ENCODE measurements at regions not wholly inside any gene's neighbourhood (a gene's known extent, or its start where the extent isn't known, plus 50 kb on each side); places are given as distances from the start of the nearest gene placed in this dataset.

DNA sequence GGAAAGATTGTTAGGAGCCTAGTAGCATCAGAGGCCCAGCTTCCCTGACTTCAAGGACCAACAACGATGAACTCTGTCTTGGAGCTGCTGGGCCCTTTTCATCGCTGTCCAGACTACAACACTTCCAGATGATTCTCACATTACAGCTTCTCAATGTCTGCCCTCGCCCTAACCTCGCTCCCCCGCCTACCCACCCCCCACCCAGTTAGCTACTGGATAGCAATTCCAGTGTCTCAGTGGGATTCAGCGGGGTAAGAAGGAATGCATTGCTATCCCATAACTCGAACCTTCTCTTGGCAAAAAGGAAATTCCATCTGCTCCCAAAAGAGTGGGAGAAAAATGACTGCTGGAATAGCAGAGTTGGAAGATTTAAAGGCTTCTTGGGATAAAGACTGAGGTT lies 65.0 kb downstream of the RPL37A start:
- no peaks in the 10 kb centered on the region for H3K27me3 ChIP-seq
- DNase-seq, result no peak
- no peak overlapping the region for H3K4me3 ChIP-seq
- no peaks in the 10 kb centered on the region for H3K4me1 ChIP-seq
- WGBS, 2 donors, result 81 to 95% methylated on average over 7 of the region's 7 CpGs
- intact Hi-C loops (cut with DNase I), result no loop called here
- TF ChIP-seq, protein P1, sequence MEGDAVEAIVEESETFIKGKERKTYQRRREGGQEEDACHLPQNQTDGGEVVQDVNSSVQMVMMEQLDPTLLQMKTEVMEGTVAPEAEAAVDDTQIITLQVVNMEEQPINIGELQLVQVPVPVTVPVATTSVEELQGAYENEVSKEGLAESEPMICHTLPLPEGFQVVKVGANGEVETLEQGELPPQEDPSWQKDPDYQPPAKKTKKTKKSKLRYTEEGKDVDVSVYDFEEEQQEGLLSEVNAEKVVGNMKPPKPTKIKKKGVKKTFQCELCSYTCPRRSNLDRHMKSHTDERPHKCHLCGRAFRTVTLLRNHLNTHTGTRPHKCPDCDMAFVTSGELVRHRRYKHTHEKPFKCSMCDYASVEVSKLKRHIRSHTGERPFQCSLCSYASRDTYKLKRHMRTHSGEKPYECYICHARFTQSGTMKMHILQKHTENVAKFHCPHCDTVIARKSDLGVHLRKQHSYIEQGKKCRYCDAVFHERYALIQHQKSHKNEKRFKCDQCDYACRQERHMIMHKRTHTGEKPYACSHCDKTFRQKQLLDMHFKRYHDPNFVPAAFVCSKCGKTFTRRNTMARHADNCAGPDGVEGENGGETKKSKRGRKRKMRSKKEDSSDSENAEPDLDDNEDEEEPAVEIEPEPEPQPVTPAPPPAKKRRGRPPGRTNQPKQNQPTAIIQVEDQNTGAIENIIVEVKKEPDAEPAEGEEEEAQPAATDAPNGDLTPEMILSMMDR (IDR thresholded peaks at IDR 0.05), result no peak
- TF ChIP-seq POLR2A (IDR thresholded peaks at IDR 0.05), result no peak
- H3K36me3 ChIP-seq (replicated peaks in 1 of 2; ENCODE audit: insufficient read depth in 1 of 2, low read depth in 2 of 2), result no peaks in the 10 kb centered on the region
- no peak overlapping the region for H3K27ac ChIP-seq
- ATAC-seq, result no peak
- H3K9me3 ChIP-seq, result no peaks in the 10 kb centered on the region

GRCh38 chr2:216564611-216565010 lies 66.0 kb downstream of the RPL37A start:
- H3K4me1 ChIP-seq, result no peaks in the 10 kb centered on the region
- ATAC-seq (no peak), DNase-seq (no peak)
- H3K27ac ChIP-seq, result no peak overlapping the region
- TF ChIP-seq, protein P1 (IDR thresholded peaks at IDR 0.05), result no peak
- no peak for TF ChIP-seq POLR2A (IDR thresholded peaks at IDR 0.05)
- WGBS, 2 donors, result 75 to 79% methylated on average over 2 of the region's 2 CpGs
- no peaks in the 10 kb centered on the region for H3K36me3 ChIP-seq (replicated peaks in 1 of 2; ENCODE audit: insufficient read depth in 1 of 2, low read depth in 2 of 2)
- H3K27me3 ChIP-seq, result no peaks in the 10 kb centered on the region
- no peak overlapping the region for H3K4me3 ChIP-seq
- no peaks in the 10 kb centered on the region for H3K9me3 ChIP-seq
- intact Hi-C loops (cut with DNase I), result no loop called here

GRCh38 chr2:216565956-216566355 lies 67.3 kb upstream of the IGFBP2 start:
- DNase-seq (no peak), ATAC-seq (no peak)
- Histone ChIP-seq H3K27me3 (no peaks in the 10 kb centered on the region), H3K4me3 (no peak overlapping the region), H3K4me1 (no peaks in the 10 kb centered on the region), H3K9me3 (no peaks in the 10 kb centered on the region), H3K36me3 (replicated peaks in 1 of 2; ENCODE audit: insufficient read depth in 1 of 2, low read depth in 2 of 2) (no peaks in the 10 kb centered on the region), H3K27ac (no peak overlapping the region)
- TF ChIP-seq POLR2A (IDR thresholded peaks at IDR 0.05), result no peak
- TF ChIP-seq, protein P1 (IDR thresholded peaks at IDR 0.05), result no peak
- 75 to 79% methylated on average over 7 of the region's 7 CpGs for WGBS, 2 donors
- intact Hi-C loops (cut with DNase I), result no loop called here

DNA sequence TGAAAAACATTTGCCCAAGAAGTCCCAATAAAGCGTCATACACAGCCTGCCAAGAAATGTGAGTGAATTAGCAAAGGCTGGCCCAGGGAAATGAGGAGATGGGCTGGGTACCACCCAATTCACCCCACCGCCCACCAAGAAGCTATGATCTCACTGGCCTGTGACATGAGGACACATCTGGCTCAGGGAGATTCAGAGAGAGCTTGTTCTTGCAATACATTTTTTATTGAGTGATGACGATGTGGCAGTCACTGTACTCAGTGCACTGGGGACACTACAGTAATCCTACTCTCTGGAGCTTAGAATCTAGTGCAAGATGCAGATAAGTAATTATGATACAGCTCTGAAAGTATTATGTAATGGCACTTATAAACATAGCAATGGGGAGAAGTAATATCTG lies 64.6 kb upstream of the IGFBP2 start:
- TF ChIP-seq POLR2A (IDR thresholded peaks at IDR 0.05), result no peak
- TF ChIP-seq, protein P1 (IDR thresholded peaks at IDR 0.05), result no peak
- H3K4me1 ChIP-seq, result peaks cover 18% of the 10 kb centered on the region
- H3K27ac ChIP-seq, result no peak overlapping the region
- ATAC-seq, result no peak
- H3K36me3 ChIP-seq (replicated peaks in 1 of 2; ENCODE audit: insufficient read depth in 1 of 2, low read depth in 2 of 2), result no peaks in the 10 kb centered on the region
- H3K9me3 ChIP-seq, result no peaks in the 10 kb centered on the region
- no peak for DNase-seq
- 85 to 86% methylated on average over 3 of the region's 3 CpGs for WGBS, 2 donors
- intact Hi-C loops (cut with DNase I), result no loop called here
- H3K4me3 ChIP-seq, result no peak overlapping the region
- H3K27me3 ChIP-seq, result no peaks in the 10 kb centered on the region

DNA sequence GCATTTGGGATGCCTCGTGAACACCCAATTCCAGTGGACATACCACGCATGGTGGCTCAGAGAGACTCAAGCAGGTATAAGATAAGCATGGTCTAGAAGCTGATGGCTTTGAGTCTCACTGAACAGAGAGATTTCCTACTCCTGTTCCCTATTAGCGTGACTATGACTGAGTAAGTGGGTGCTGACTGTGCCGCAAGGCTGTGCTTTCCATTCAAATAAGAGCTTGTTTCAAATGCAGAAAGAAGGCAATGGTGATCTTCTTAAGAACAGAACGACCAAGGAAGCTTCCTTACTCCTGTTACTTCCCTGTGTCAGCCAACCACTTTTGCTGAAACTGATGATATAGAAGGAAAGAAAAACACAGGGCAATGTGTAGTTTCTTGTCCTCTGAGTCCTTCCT lies 63.5 kb upstream of the IGFBP2 start:
- no peak for TF ChIP-seq POLR2A (IDR thresholded peaks at IDR 0.05)
- TF ChIP-seq, protein P1 (IDR thresholded peaks at IDR 0.05), result no peak
- Histone ChIP-seq H3K27ac (no peak overlapping the region), H3K36me3 (replicated peaks in 1 of 2; ENCODE audit: insufficient read depth in 1 of 2, low read depth in 2 of 2) (no peaks in the 10 kb centered on the region), H3K9me3 (no peaks in the 10 kb centered on the region), H3K4me1 (peaks cover 20% of the 10 kb centered on the region), H3K27me3 (no peaks in the 10 kb centered on the region), H3K4me3 (no peak overlapping the region)
- no peak for DNase-seq
- 87 to 95% methylated on average over 5 of the region's 5 CpGs for WGBS, 2 donors
- intact Hi-C loops (cut with DNase I), result no loop called here
- ATAC-seq, result no peak
